Endothelial cell of umbilical vein (primary cell): ENCODE measurements at regions not wholly inside any gene's neighbourhood (a gene's known extent, or its start where the extent isn't known, plus 50 kb on each side); places are given as distances from the start of the nearest gene placed in this dataset.

Experiments
- BruUV-seq: library from RNA; stranded (reverse); fragments of 400-500 nt; replicated peaks from 2 replicates; lab custom pipeline; 2021; lab: Mats Ljungman, UMichigan
- CTCF ChIA-PET: fragments of 300-600, 350-600 bp; sonication (Branson Sonifier 250); formaldehyde crosslinking; loops from one replicate; lab custom pipeline; 2021; ENCODE audit warnings: antibody characterized with exemption, inconsistent platforms; lab: Charles Lee
- POLR2A ChIA-PET: fragments of 300-600, 350-600 bp; sonication (Branson Sonifier 250); formaldehyde crosslinking; loops from one replicate; lab custom pipeline; 2021; ENCODE audit warnings: antibody characterized with exemption, inconsistent platforms; lab: Charles Lee
- DNase-seq: peaks from one replicate; pipeline ENCODE4 v3.0.0-alpha.2; 2011; ENCODE audit warnings: low read depth, low spot score
- FAIRE-seq: peaks from 2 replicates; lab custom pipeline; 2011; peaks lifted over from hg19 to GRCh38; lab: Jason Lieb, UNC
- H2AFZ ChIP-seq: 2 replicates; pipeline ENCODE4 v1.6.0; 2012; ENCODE audit warnings: low read depth, low read length, control low read depth, inconsistent platforms
- H3K27ac ChIP-seq: 2 replicates; pipeline ENCODE4 v1.5.1; 2011; ENCODE audit warnings: low read depth, mild to moderate bottlenecking, control low read depth, low read length, moderate library complexity; ENCODE audit not compliant: insufficient read depth
- H3K27me3 ChIP-seq, 2 experiments: 2 replicates each; pipeline versions ENCODE4 v1.6.0 to v1.6.1; 2011; ENCODE audit warnings: low read length in 2 of 2, mixed read lengths in 1 of 2; ENCODE audit not compliant: control insufficient read depth in 2 of 2, insufficient read depth in 2 of 2
- H3K36me3 ChIP-seq, 2 experiments: 2 replicates in 1 of 2; 3 replicates in 1 of 2; pipeline ENCODE4 v1.5.1; 2011; ENCODE audit warnings: low read length in 2 of 2, mild to moderate bottlenecking in 1 of 2, moderate library complexity in 1 of 2; ENCODE audit not compliant: control insufficient read depth in 2 of 2, insufficient read depth in 2 of 2; ENCODE audit errors: extremely low read depth in 1 of 2
- H3K4me1 ChIP-seq: 3 replicates; pipeline ENCODE4 v1.5.1; 2011; ENCODE audit warnings: mild to moderate bottlenecking, low read length; ENCODE audit not compliant: control insufficient read depth, insufficient read depth; ENCODE audit errors: extremely low read depth
- H3K4me2 ChIP-seq: 2 replicates; pipeline ENCODE4 v1.6.1; 2011; ENCODE audit warnings: low read length, control low read depth, mixed read lengths; ENCODE audit not compliant: insufficient read depth
- H3K4me3 ChIP-seq, 3 experiments: fragments of 200-600 bp in 1 of 3; sonication (generic), shearing (Covaris generic) in 1 of 3; replicated peaks in 1 of 3; 2 replicates each; pipeline ENCODE4 v1.5.1; 2011 to 2016; ENCODE audit warnings: control low read depth in 3 of 3, low read length in 3 of 3, mild to moderate bottlenecking in 2 of 3, inconsistent platforms in 1 of 3, low read depth in 1 of 3, moderate library complexity in 1 of 3; ENCODE audit not compliant: insufficient read depth in 1 of 3
- H3K79me2 ChIP-seq: 2 replicates; pipeline ENCODE4 v1.6.0; 2012; ENCODE audit warnings: low read length, inconsistent platforms; ENCODE audit not compliant: control insufficient read depth, insufficient read depth
- H3K9ac ChIP-seq: replicated peaks from 2 replicates; pipeline ENCODE3; 2011; ENCODE audit warnings: low read length, control low read depth; ENCODE audit not compliant: insufficient read depth; ENCODE audit errors: extremely low read depth
- H3K9me1 ChIP-seq: replicated peaks from 3 replicates; pipeline ENCODE4 v1.6.0; 2011; ENCODE audit warnings: mild to moderate bottlenecking, low read length; ENCODE audit not compliant: control insufficient read depth, insufficient read depth; ENCODE audit errors: extremely low read depth
- H3K9me3 ChIP-seq: replicated peaks from 2 replicates; pipeline ENCODE4 v1.5.1; 2012; ENCODE audit warnings: low read length, inconsistent platforms; ENCODE audit not compliant: control insufficient read depth, insufficient read depth
- H4K20me1 ChIP-seq: replicated peaks from 2 replicates; pipeline ENCODE3; 2011; ENCODE audit warnings: mild to moderate bottlenecking, low read length; ENCODE audit not compliant: control insufficient read depth, insufficient read depth; ENCODE audit errors: extremely low read depth
- CTCF ChIP-seq, 2 donors: IDR thresholded peaks; 1 replicate in 1 of 2; 2 replicates in 1 of 2; pipeline ENCODE4 v1.5.1; 2011; ENCODE audit warnings: low read length in 2 of 2, mild to moderate bottlenecking in 2 of 2, moderate library complexity in 2 of 2, control low read depth in 1 of 2, inconsistent platforms in 1 of 2, low read depth in 1 of 2; ENCODE audit not compliant: insufficient read depth in 1 of 2; ENCODE audit errors: extremely low read depth in 1 of 2
- EZH2 ChIP-seq: IDR thresholded peaks from 2 replicates; pipeline ENCODE4 v1.6.1; 2012; ENCODE audit warnings: borderline replicate concordance, low read depth, mild to moderate bottlenecking, moderate library complexity, low read length, inconsistent platforms; ENCODE audit not compliant: severe bottlenecking
- FOS ChIP-seq: IDR thresholded peaks from 2 replicates; pipeline ENCODE4 v1.6.1; 2011; ENCODE audit warnings: mild to moderate bottlenecking, low read length, moderate library complexity, borderline replicate concordance; ENCODE audit not compliant: insufficient read depth
- GATA2 ChIP-seq: IDR thresholded peaks from 2 replicates; pipeline ENCODE4 v1.7.0; 2011; ENCODE audit warnings: low read depth, mild to moderate bottlenecking, moderate library complexity, mixed read lengths, low read length; ENCODE audit not compliant: insufficient read length, insufficient read depth
- JUN ChIP-seq: IDR thresholded peaks from 2 replicates; pipeline ENCODE4 v1.6.1; 2011; ENCODE audit warnings: borderline replicate concordance, low read depth; ENCODE audit not compliant: insufficient read length, insufficient read depth
- MYC ChIP-seq: IDR thresholded peaks from one replicate; pipeline ENCODE4 v1.6.1; 2011; ENCODE audit warnings: mild to moderate bottlenecking, low read depth, low read length
- POLR2A ChIP-seq: IDR thresholded peaks from 2 replicates; pipeline ENCODE4 v1.6.1; 2012; ENCODE audit warnings: low read depth, mild to moderate bottlenecking, control low read depth, low read length
- POLR2AphosphoS5 ChIP-seq: IDR thresholded peaks from 2 replicates; pipeline ENCODE4 v1.6.1; 2012; ENCODE audit warnings: low read depth, mild to moderate bottlenecking, control low read depth, low read length, moderate library complexity; ENCODE audit not compliant: insufficient read depth
- dilution Hi-C: fragments of 300-500 bp; cut with MboI; formaldehyde crosslinking; loops from one replicate; pipeline ENCODE4 v1.15.0; 2019; ENCODE audit warnings: low sequenced_read_pairs; ENCODE audit not compliant: extremely low pct_ligation_motif_present
- intact Hi-C: fragments of 100-400 bp; cut with micrococcal nuclease; formaldehyde crosslinking; loops from one replicate; pipeline ENCODE4 v1.10.0; 2022
- TF ChIP-seq, protein P1 (sequence below): IDR thresholded peaks from 2 replicates; pipeline ENCODE4 v1.6.1; 2011; ENCODE audit not compliant: insufficient read depth, insufficient read length

DNA sequence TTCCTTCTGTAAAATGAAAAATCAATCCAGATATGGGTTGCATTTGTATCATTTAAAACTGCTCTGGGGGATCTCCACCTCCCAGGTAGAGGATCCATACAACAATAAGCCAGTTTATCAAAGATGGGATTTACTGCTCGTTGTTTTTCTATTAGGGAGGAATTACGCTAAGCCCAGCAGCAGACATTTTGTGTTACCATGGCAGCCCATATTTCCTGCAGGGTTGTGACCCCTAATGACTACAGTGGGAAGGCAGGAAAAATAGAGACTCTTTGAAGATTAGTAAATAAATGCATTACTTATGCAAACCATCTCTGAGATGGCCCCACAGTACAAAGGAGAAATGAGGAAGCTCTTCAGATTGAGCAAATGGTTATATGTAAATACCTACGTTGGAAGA is 253.4 kb upstream of the GPR101 start:
- no peaks in the 10 kb centered on the region for H4K20me1 ChIP-seq
- intact Hi-C loops (no loop called here), dilution Hi-C loops (no loop called here)
- no peak overlapping the region for H3K27ac ChIP-seq
- ChIA-PET CTCF (no interaction called here), POLR2A (no interaction called here)
- H3K9me3 ChIP-seq: no peaks in the 10 kb centered on the region
- H3K9ac ChIP-seq: no peak overlapping the region
- no peaks in the 10 kb centered on the region for H3K79me2 ChIP-seq
- no peak overlapping the region for H3K4me2 ChIP-seq
- no TSS peak for BruUV-seq
- H3K9me1 ChIP-seq: no peaks in the 10 kb centered on the region
- no peaks in the 10 kb centered on the region for H3K4me1 ChIP-seq
- no peaks in the 10 kb centered on the region for H3K36me3 ChIP-seq
- no peak overlapping the region for H2AFZ ChIP-seq
- no peak for DNase-seq
- no peak for TF ChIP-seq JUN
- TF ChIP-seq, protein P1, sequence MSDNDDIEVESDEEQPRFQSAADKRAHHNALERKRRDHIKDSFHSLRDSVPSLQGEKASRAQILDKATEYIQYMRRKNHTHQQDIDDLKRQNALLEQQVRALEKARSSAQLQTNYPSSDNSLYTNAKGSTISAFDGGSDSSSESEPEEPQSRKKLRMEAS: no peak
- H3K27me3 ChIP-seq: no peaks in the 10 kb centered on the region
- no peak overlapping the region for H3K4me3 ChIP-seq
- FAIRE-seq: no peak

- Histone ChIP-seq H2AFZ (no peak overlapping the region), H3K4me3 (no peak overlapping the region), H3K27ac (no peak overlapping the region), H3K4me1 (no peaks in the 10 kb centered on the region), H3K79me2 (no peaks in the 10 kb centered on the region), H4K20me1 (no peaks in the 10 kb centered on the region), H3K36me3 (no peaks in the 10 kb centered on the region), H3K9me1 (no peaks in the 10 kb centered on the region), H3K9me3 (no peaks in the 10 kb centered on the region), H3K27me3 (no peaks in the 10 kb centered on the region), H3K9ac (no peak overlapping the region), H3K4me2 (no peak overlapping the region)
- ChIA-PET CTCF (no interaction called here), POLR2A (no interaction called here)
- TF ChIP-seq GATA2 (no peak), MYC (no peak), CTCF (IDR thresholded peaks at IDR 0.05; ENCODE audit: extremely low read depth in 1 of 2, insufficient read depth in 1 of 2, low read depth in 1 of 2, low read length in 2 of 2) (no peak), EZH2 (no peak), POLR2A (no peak), FOS (no peak), POLR2AphosphoS5 (no peak), JUN (no peak)
- TF ChIP-seq, protein P1: no peak
- dilution Hi-C loops (no loop called here), intact Hi-C loops (no loop called here)
- DNase-seq: no peak
- no TSS peak for BruUV-seq
- no peak for FAIRE-seq
Observed at GRCh38 chrX:137286423-137286822, 252.6 kb upstream of the GPR101 start.
